ENCODE measurements at regions not wholly inside any gene's neighbourhood (a gene's known extent, or its start where the extent isn't known, plus 50 kb on each side); places are given as distances from the start of the nearest gene placed in this dataset.

DNA sequence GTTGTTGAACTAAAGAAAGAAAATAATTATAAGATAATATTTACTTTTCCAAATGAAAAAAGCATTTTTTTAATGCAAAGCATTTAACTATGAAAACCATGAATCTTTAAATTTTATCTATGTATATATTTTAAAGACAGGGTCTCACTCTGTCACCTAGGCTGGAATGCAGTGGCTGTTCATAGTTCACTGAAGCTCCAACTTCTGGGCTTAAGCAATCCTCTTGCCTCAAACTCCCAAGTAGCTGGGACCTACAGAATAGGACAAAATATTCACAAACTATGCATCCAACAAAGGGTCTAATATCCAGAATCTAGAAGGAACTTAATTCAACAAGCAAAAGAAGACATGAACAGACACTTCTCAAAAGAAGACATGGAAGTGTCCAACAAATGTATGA, 55.9 kb upstream of the ALB start:
- no peak for DNase-seq (ENCODE audit: low read depth)
- peaks cover 2% of the 10 kb centered on the region for H3K27me3 ChIP-seq (ENCODE audit: control insufficient read depth, insufficient read depth, low read length)
- no peak overlapping the region for H3K4me3 ChIP-seq (ENCODE audit: low read depth, low read length)
- TF ChIP-seq, protein P1, sequence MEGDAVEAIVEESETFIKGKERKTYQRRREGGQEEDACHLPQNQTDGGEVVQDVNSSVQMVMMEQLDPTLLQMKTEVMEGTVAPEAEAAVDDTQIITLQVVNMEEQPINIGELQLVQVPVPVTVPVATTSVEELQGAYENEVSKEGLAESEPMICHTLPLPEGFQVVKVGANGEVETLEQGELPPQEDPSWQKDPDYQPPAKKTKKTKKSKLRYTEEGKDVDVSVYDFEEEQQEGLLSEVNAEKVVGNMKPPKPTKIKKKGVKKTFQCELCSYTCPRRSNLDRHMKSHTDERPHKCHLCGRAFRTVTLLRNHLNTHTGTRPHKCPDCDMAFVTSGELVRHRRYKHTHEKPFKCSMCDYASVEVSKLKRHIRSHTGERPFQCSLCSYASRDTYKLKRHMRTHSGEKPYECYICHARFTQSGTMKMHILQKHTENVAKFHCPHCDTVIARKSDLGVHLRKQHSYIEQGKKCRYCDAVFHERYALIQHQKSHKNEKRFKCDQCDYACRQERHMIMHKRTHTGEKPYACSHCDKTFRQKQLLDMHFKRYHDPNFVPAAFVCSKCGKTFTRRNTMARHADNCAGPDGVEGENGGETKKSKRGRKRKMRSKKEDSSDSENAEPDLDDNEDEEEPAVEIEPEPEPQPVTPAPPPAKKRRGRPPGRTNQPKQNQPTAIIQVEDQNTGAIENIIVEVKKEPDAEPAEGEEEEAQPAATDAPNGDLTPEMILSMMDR (IDR thresholded peaks at IDR 0.05; ENCODE audit: insufficient read depth, low read length, severe bottlenecking) = no peak
- no peaks in the 10 kb centered on the region for H3K36me3 ChIP-seq (ENCODE audit: control insufficient read depth, insufficient read depth, low read length)
- no peak for FAIRE-seq

GRCh38 chr4:73347497-73347896, 56.6 kb upstream of the ALB start:
- DNase-seq (ENCODE audit: low read depth) (no peak), FAIRE-seq (no peak)
- Histone ChIP-seq H3K36me3 (ENCODE audit: control insufficient read depth, insufficient read depth, low read length) (no peaks in the 10 kb centered on the region), H3K4me3 (ENCODE audit: low read depth, low read length) (no peak overlapping the region), H3K27me3 (ENCODE audit: control insufficient read depth, insufficient read depth, low read length) (peaks cover 2% of the 10 kb centered on the region)
- TF ChIP-seq, protein P1 (IDR thresholded peaks at IDR 0.05; ENCODE audit: insufficient read depth, low read length, severe bottlenecking) = no peak

DNA sequence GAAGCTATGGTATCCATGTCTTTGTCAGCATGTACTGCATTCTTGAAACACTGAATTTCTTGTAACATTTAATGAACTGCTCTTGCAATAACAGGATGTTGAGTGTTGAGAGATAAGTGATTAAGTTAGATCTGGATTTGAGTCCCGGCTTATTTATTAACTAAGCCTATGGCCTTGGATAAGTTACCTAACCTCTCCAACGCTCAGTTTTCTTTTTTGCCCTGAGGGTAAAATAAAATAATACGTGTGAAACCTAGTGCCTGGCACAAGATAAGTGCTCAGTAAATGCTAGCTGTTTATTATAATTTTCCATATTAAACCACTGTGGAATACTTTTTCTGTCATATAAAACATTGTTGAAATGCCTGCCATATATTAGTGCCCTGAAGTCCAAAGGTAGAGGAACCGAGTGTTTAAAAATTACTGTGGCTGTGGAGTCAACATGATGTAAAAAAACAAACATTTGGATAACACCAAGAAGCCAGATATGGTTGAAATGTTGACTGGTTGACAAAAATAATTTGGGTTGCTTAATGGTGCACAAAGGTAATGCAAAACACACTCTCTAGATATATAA, 58.6 kb upstream of the ALB start:
- TF ChIP-seq, protein P1 (IDR thresholded peaks at IDR 0.05; ENCODE audit: insufficient read depth, low read length, severe bottlenecking) = no peak
- FAIRE-seq (no peak), DNase-seq (ENCODE audit: low read depth) (peak; percentile 4)
- H3K27me3 ChIP-seq (ENCODE audit: control insufficient read depth, insufficient read depth, low read length) = peaks cover 2% of the 10 kb centered on the region
- no peak overlapping the region for H3K4me3 ChIP-seq (ENCODE audit: low read depth, low read length)
- no peaks in the 10 kb centered on the region for H3K36me3 ChIP-seq (ENCODE audit: control insufficient read depth, insufficient read depth, low read length)

DNA sequence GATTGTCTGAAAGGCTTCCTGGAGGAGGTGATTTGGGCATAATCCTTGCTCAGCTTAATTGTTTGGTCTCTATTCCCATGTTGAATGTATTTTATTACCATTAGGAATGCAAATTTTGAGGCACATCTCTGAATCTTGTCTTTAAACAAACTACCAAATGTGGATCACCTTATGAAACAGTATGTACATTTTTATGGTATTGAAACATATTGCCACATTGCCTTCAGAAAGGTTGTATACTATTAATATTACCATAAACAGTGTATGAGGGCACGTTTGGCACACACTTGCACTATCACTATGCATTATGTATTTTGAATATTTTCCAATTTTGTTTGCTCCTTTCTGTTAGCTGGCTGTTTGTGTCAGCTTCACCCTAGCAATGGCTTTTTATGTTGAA, 60.0 kb upstream of the ALB start:
- TF ChIP-seq, protein P1 (IDR thresholded peaks at IDR 0.05; ENCODE audit: insufficient read depth, low read length, severe bottlenecking) = no peak
- Histone ChIP-seq H3K27me3 (ENCODE audit: control insufficient read depth, insufficient read depth, low read length) (no peaks in the 10 kb centered on the region), H3K4me3 (ENCODE audit: low read depth, low read length) (no peak overlapping the region), H3K36me3 (ENCODE audit: control insufficient read depth, insufficient read depth, low read length) (no peaks in the 10 kb centered on the region)
- FAIRE-seq (no peak), DNase-seq (ENCODE audit: low read depth) (no peak)

DNA sequence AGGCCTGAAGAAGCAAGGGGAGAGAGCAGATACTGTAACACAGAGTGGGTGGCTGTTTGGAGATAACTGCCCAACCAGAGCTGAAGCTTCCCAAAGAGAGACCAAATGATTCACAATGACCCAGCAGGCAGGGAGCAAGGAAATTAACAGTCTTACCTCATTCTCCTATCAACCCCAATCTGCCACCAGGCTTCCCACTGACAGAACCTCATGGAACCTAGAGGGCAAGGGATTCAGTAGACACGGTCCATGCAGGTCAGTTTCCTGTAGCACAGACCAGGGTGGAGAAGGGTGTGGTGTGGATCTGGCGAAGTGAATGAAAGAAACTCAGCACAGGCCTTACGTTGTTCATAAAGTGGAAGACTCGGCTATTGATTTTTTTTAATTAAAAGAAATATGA, 60.7 kb upstream of the ALB start:
- TF ChIP-seq, protein P1 (IDR thresholded peaks at IDR 0.05; ENCODE audit: insufficient read depth, low read length, severe bottlenecking) = no peak
- DNase-seq (ENCODE audit: low read depth) (no peak), FAIRE-seq (no peak)
- H3K27me3 ChIP-seq (ENCODE audit: control insufficient read depth, insufficient read depth, low read length) = no peaks in the 10 kb centered on the region
- no peak overlapping the region for H3K4me3 ChIP-seq (ENCODE audit: low read depth, low read length)
- no peaks in the 10 kb centered on the region for H3K36me3 ChIP-seq (ENCODE audit: control insufficient read depth, insufficient read depth, low read length)

DNA sequence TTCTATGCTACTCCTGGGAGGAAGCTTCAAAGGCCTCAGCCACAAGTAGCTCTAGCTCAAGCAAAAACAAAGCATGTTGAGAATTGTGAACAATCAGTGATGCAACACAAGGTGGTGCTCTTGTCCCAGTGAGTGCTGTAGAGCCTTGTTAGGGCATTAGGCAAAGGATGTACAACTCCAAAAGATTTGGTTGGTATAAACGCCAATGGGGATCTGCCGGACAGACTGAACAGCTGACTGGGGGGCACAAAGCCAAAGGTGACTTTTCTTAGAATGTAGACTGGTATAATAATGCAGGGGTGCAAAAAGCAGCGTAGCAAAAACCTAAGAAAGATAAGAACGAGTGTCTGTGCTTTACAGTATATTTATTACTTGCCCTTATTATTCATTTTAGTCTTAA, 62.6 kb upstream of the ALB start:
- FAIRE-seq (no peak), DNase-seq (ENCODE audit: low read depth) (peak; percentile 70)
- H3K27me3 ChIP-seq (ENCODE audit: control insufficient read depth, insufficient read depth, low read length) = no peaks in the 10 kb centered on the region
- no peaks in the 10 kb centered on the region for H3K36me3 ChIP-seq (ENCODE audit: control insufficient read depth, insufficient read depth, low read length)
- H3K4me3 ChIP-seq (ENCODE audit: low read depth, low read length) = no peak overlapping the region
- TF ChIP-seq, protein P1 (IDR thresholded peaks at IDR 0.05; ENCODE audit: insufficient read depth, low read length, severe bottlenecking) = peak; percentile 70
